NCI-H460 (cell line): ENCODE measurements at regions not wholly inside any gene's neighbourhood (a gene's known extent, or its start where the extent isn't known, plus 50 kb on each side); places are given as distances from the start of the nearest gene placed in this dataset.

ENCODE experiments used
- DNase-seq: peaks from one replicate; pipeline ENCODE4 v3.0.0-alpha.2; 2016; ENCODE audit warnings: low read depth; ENCODE audit errors: extremely low read depth

- DNase-seq: no peak
Observed at GRCh38 chr15:39188314-39188713, 392.6 kb upstream of the THBS1 start.

- no peak for DNase-seq
Observed at GRCh38 chr15:39188930-39189329, 391.9 kb upstream of the THBS1 start.

GRCh38 chr15:39191871-39192291 lies 389.0 kb upstream of the THBS1 start:
- DNase-seq: no peak

GRCh38 chr15:39192351-39192750 lies 388.5 kb upstream of the THBS1 start:
- DNase-seq: no peak

- DNase-seq: no peak
Observed at GRCh38 chr15:39192979-39193560, 387.8 kb upstream of the THBS1 start.

GRCh38 chr15:39193611-39194010 lies 387.3 kb upstream of the THBS1 start:
- DNase-seq: no peak

GRCh38 chr15:39194106-39194830 lies 386.6 kb upstream of the THBS1 start:
- DNase-seq: no peak

- no peak for DNase-seq
Observed at GRCh38 chr15:39195961-39196486, 384.9 kb upstream of the THBS1 start.

- no peak for DNase-seq
Observed at GRCh38 chr15:39198044-39199000, 382.6 kb upstream of the THBS1 start.

GRCh38 chr15:39199076-39199475 lies 381.8 kb upstream of the THBS1 start:
- no peak for DNase-seq

GRCh38 chr15:39200586-39200985 lies 380.3 kb upstream of the THBS1 start:
- no peak for DNase-seq

GRCh38 chr15:39202641-39203040 lies 378.2 kb upstream of the THBS1 start:
- DNase-seq: no peak

GRCh38 chr15:39204031-39204430 lies 376.8 kb upstream of the THBS1 start:
- DNase-seq: no peak

GRCh38 chr15:39205081-39205480 lies 375.8 kb upstream of the THBS1 start:
- DNase-seq: no peak

- no peak for DNase-seq
Observed at GRCh38 chr15:39205506-39206371, 375.1 kb upstream of the THBS1 start.

- DNase-seq: no peak
Observed at GRCh38 chr15:39207532-39208115, 373.3 kb upstream of the THBS1 start.

GRCh38 chr15:39208187-39208586 lies 372.7 kb upstream of the THBS1 start:
- DNase-seq: no peak

GRCh38 chr15:39209548-39210211 lies 371.2 kb upstream of the THBS1 start:
- no peak for DNase-seq
